ENCODE measurements at regions not wholly inside any gene's neighbourhood (a gene's known extent, or its start where the extent isn't known, plus 50 kb on each side); places are given as distances from the start of the nearest gene placed in this dataset.

DNA sequence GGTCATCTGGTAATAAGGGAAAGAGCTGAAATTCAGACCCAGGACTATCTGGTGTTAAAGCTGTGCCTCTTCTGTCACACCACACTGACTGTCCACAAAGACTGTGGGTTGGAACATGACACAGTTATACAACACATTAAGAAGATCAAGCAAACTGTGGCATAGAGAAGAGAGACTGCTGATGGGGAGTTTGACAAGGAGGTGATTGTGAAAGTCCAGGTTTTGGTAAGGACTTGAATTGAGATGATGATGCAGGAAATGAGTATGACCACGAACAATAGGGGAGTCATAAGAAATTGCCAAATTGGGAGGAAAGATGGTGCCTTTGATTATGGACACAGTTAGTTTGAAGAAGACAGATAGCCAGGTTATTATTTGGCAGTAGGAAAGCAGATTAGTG lies 163.4 kb downstream of the PDGFRA start:
- no peaks in the 10 kb centered on the region for H3K4me1 ChIP-seq (ENCODE audit: control insufficient read depth in 2 of 3, insufficient read depth in 2 of 3, low read depth in 1 of 3, low read length in 3 of 3)
- TF ChIP-seq CTCF (IDR thresholded peaks at IDR 0.05; ENCODE audit: borderline replicate concordance, extremely low read depth, insufficient read depth) = no peak
- H3K36me3 ChIP-seq (ENCODE audit: control insufficient read depth in 2 of 3, insufficient read depth in 3 of 3, low read length in 3 of 3) = no peaks in the 10 kb centered on the region
- intact Hi-C loops (cut with DNase I) = no loop called here
- H3K27me3 ChIP-seq (ENCODE audit: control insufficient read depth, insufficient read depth, low read length) = no peaks in the 10 kb centered on the region
- H3K9me3 ChIP-seq (ENCODE audit: control insufficient read depth in 2 of 3, insufficient read depth in 1 of 3, low read length in 3 of 3) = no peaks in the 10 kb centered on the region
- no peak overlapping the region for H3K4me3 ChIP-seq (ENCODE audit: low read length in 3 of 3)
- no peak overlapping the region for H3K27ac ChIP-seq (ENCODE audit: low read depth in 2 of 2, low read length in 2 of 2)
- FAIRE-seq (no peak), DNase-seq (no peak)
- H3K9ac ChIP-seq (ENCODE audit: low read length in 3 of 3) = no peak overlapping the region

- Histone ChIP-seq H3K27me3 (ENCODE audit: control insufficient read depth, insufficient read depth, low read length) (no peaks in the 10 kb centered on the region), H3K9ac (ENCODE audit: low read length in 3 of 3) (no peak overlapping the region), H3K4me1 (ENCODE audit: control insufficient read depth in 2 of 3, insufficient read depth in 2 of 3, low read depth in 1 of 3, low read length in 3 of 3) (no peaks in the 10 kb centered on the region), H3K9me3 (ENCODE audit: control insufficient read depth in 2 of 3, insufficient read depth in 1 of 3, low read length in 3 of 3) (no peaks in the 10 kb centered on the region), H3K36me3 (ENCODE audit: control insufficient read depth in 2 of 3, insufficient read depth in 3 of 3, low read length in 3 of 3) (no peaks in the 10 kb centered on the region), H3K4me3 (ENCODE audit: low read length in 3 of 3) (no peak overlapping the region), H3K27ac (ENCODE audit: low read depth in 2 of 2, low read length in 2 of 2) (no peak overlapping the region)
- no peak for FAIRE-seq
- no peak for TF ChIP-seq CTCF (IDR thresholded peaks at IDR 0.05; ENCODE audit: borderline replicate concordance, extremely low read depth, insufficient read depth)
- no peak for DNase-seq
- intact Hi-C loops (cut with DNase I) = no loop called here
Measured at GRCh38 chr4:54393243-54393642, 164.2 kb downstream of the PDGFRA start.

GRCh38 chr4:54395013-54395527 lies 166.0 kb downstream of the PDGFRA start:
- no peak overlapping the region for H3K9ac ChIP-seq (ENCODE audit: low read length in 3 of 3)
- H3K4me1 ChIP-seq (ENCODE audit: control insufficient read depth in 2 of 3, insufficient read depth in 2 of 3, low read depth in 1 of 3, low read length in 3 of 3) = no peaks in the 10 kb centered on the region
- TF ChIP-seq CTCF (IDR thresholded peaks at IDR 0.05; ENCODE audit: borderline replicate concordance, extremely low read depth, insufficient read depth) = no peak
- intact Hi-C loops (cut with DNase I) = no loop called here
- no peaks in the 10 kb centered on the region for H3K27me3 ChIP-seq (ENCODE audit: control insufficient read depth, insufficient read depth, low read length)
- FAIRE-seq (no peak), DNase-seq (no peak)
- no peaks in the 10 kb centered on the region for H3K36me3 ChIP-seq (ENCODE audit: control insufficient read depth in 2 of 3, insufficient read depth in 3 of 3, low read length in 3 of 3)
- no peak overlapping the region for H3K4me3 ChIP-seq (ENCODE audit: low read length in 3 of 3)
- H3K9me3 ChIP-seq (ENCODE audit: control insufficient read depth in 2 of 3, insufficient read depth in 1 of 3, low read length in 3 of 3) = no peaks in the 10 kb centered on the region
- H3K27ac ChIP-seq (ENCODE audit: low read depth in 2 of 2, low read length in 2 of 2) = no peak overlapping the region

- DNase-seq = no peak
- H3K4me3 ChIP-seq (ENCODE audit: low read length in 3 of 3) = no peak overlapping the region
- H3K36me3 ChIP-seq (ENCODE audit: control insufficient read depth in 2 of 3, insufficient read depth in 3 of 3, low read length in 3 of 3) = no peaks in the 10 kb centered on the region
- intact Hi-C loops (cut with DNase I) = no loop called here
- no peak overlapping the region for H3K9ac ChIP-seq (ENCODE audit: low read length in 3 of 3)
- no peaks in the 10 kb centered on the region for H3K27me3 ChIP-seq (ENCODE audit: control insufficient read depth, insufficient read depth, low read length)
- no peaks in the 10 kb centered on the region for H3K9me3 ChIP-seq (ENCODE audit: control insufficient read depth in 2 of 3, insufficient read depth in 1 of 3, low read length in 3 of 3)
- no peak overlapping the region for H3K27ac ChIP-seq (ENCODE audit: low read depth in 2 of 2, low read length in 2 of 2)
- no peak for TF ChIP-seq CTCF (IDR thresholded peaks at IDR 0.05; ENCODE audit: borderline replicate concordance, extremely low read depth, insufficient read depth)
- FAIRE-seq = no peak
- no peaks in the 10 kb centered on the region for H3K4me1 ChIP-seq (ENCODE audit: control insufficient read depth in 2 of 3, insufficient read depth in 2 of 3, low read depth in 1 of 3, low read length in 3 of 3)
Measured at GRCh38 chr4:54400188-54400587, 171.1 kb downstream of the PDGFRA start.

Measured in kidney (tissue), 13 donors.